Transverse colon (tissue), 4 donors: ENCODE measurements at regions not wholly inside any gene's neighbourhood (a gene's known extent, or its start where the extent isn't known, plus 50 kb on each side); places are given as distances from the start of the nearest gene placed in this dataset.

Experiments used
- DNase-seq: peaks from one replicate; pipeline ENCODE4 v3.0.0-alpha.2; 2019
- H3K27ac ChIP-seq, 4 donors: fragments of 200-600 bp; sonication (generic); 2 replicates each; pipeline ENCODE4 v1.5.1; 2016 to 2018; ENCODE audit warnings: inconsistent platforms in 4 of 4
- H3K27me3 ChIP-seq: fragments of 200-600 bp; sonication (generic); 2 replicates; pipeline ENCODE4 v1.5.1; 2017; ENCODE audit warnings: inconsistent platforms
- H3K36me3 ChIP-seq, 4 donors: fragments of 200-600 bp; sonication (generic); 2 replicates each; pipeline ENCODE4 v1.5.1; 2017 to 2019; ENCODE audit warnings: inconsistent platforms in 4 of 4
- H3K4me1 ChIP-seq, 4 donors: fragments of 200-600 bp; sonication (generic); 2 replicates each; pipeline ENCODE4 v1.5.1; 2017 to 2020; ENCODE audit warnings: inconsistent platforms in 4 of 4
- H3K4me3 ChIP-seq, 4 donors: fragments of 200-600 bp; sonication (generic); 1 replicate in 1 of 4; 2 replicates in 3 of 4; pipeline versions ENCODE4 v1.5.1 to v1.6.1; 2017 to 2019; ENCODE audit warnings: inconsistent platforms in 4 of 4
- H3K9me3 ChIP-seq, 2 donors: fragments of 200-600 bp; sonication (generic); 2 replicates each; pipeline ENCODE4 v1.5.1; 2017 to 2019; ENCODE audit warnings: inconsistent platforms in 2 of 2
- EP300 ChIP-seq: sonication (generic); formaldehyde crosslinking; IDR thresholded peaks from one replicate; pipeline ENCODE4 v1.6.1; 2017; ENCODE audit warnings: antibody characterized with exemption, low read depth
- POLR2A ChIP-seq: fragments of 450-650 bp; IDR thresholded peaks from one replicate; pipeline ENCODE4 v1.6.1; 2016; ENCODE audit warnings: antibody characterized with exemption, mild to moderate bottlenecking, moderate library complexity
- POLR2AphosphoS5 ChIP-seq, 3 donors: sonication (generic); formaldehyde crosslinking; IDR thresholded peaks; one replicate each; pipeline ENCODE4 v1.6.1; 2016; ENCODE audit warnings: antibody characterized with exemption in 3 of 3
- WGBS, 2 donors: methylation state at CpG; one replicate each; pipeline ENCODE4 v1.1.5; 2018; ENCODE audit warnings: low coverage in 1 of 2; 5-methylcytosine and 5-hydroxymethylcytosine counted together
- in situ Hi-C, 4 donors: fragments of 200-750 bp; cut with MboI; loops; one replicate each; pipeline versions ENCODE4 v1.15.0 to v1.15.1; 2017; ENCODE audit warnings: low sequenced_read_pairs in 3 of 4, low pct_ligation_motif_present in 1 of 4, low pct_unique_long_range_greater_than_20kb in 1 of 4
- intact Hi-C: fragments of 100-400 bp; cut with DNase I; formaldehyde crosslinking; loops from one replicate; pipeline ENCODE4 v1.15.1; 2023; ENCODE audit warnings: low total_unique reads
- TF ChIP-seq, protein P1 (sequence below), 5 experiments: fragments of 200-600 bp in 3 of 5; fragments of 450-650 bp in 2 of 5; sonication (generic) in 3 of 5; IDR thresholded peaks; 1 replicate in 2 of 5; 2 replicates in 3 of 5; pipeline ENCODE4 v1.5.1; 2016 to 2017; ENCODE audit warnings: antibody characterized with exemption in 5 of 5, inconsistent platforms in 3 of 5, mild to moderate bottlenecking in 2 of 5, moderate library complexity in 1 of 5

DNA sequence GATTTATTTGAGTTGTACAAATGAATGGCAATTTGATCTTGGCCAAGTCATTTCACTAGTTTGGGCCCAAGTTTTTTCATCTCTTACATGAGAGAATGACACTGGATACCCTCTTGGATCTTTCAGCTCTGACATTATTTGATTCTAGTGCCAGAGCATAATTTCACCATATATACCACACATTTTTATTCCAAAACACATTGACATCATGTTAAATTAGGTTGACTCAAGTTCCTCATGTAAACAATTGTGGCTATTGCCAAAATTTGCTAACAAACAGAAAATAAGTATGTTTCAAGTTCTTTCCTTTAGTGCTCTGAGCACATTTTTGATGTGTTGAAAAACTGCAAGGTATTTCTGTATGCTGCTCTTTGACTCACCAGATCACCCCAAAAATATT is 375.8 kb downstream of the ZNF608 start:
- Histone ChIP-seq H3K27me3 (no peaks in the 10 kb centered on the region), H3K36me3 (no peaks in the 10 kb centered on the region), H3K4me1 (peaks cover 0 to 6% (median 1%) of the 10 kb centered on the region in 4 donors), H3K27ac (no peak overlapping the region), H3K4me3 (no peak overlapping the region), H3K9me3 (no peaks in the 10 kb centered on the region)
- intact Hi-C loops: no loop called here
- DNase-seq: no peak
- TF ChIP-seq, protein P1, sequence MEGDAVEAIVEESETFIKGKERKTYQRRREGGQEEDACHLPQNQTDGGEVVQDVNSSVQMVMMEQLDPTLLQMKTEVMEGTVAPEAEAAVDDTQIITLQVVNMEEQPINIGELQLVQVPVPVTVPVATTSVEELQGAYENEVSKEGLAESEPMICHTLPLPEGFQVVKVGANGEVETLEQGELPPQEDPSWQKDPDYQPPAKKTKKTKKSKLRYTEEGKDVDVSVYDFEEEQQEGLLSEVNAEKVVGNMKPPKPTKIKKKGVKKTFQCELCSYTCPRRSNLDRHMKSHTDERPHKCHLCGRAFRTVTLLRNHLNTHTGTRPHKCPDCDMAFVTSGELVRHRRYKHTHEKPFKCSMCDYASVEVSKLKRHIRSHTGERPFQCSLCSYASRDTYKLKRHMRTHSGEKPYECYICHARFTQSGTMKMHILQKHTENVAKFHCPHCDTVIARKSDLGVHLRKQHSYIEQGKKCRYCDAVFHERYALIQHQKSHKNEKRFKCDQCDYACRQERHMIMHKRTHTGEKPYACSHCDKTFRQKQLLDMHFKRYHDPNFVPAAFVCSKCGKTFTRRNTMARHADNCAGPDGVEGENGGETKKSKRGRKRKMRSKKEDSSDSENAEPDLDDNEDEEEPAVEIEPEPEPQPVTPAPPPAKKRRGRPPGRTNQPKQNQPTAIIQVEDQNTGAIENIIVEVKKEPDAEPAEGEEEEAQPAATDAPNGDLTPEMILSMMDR (IDR thresholded peaks at IDR 0.05): no peak
- TF ChIP-seq POLR2A: no peak
- in situ Hi-C loops: no loop called here

DNA sequence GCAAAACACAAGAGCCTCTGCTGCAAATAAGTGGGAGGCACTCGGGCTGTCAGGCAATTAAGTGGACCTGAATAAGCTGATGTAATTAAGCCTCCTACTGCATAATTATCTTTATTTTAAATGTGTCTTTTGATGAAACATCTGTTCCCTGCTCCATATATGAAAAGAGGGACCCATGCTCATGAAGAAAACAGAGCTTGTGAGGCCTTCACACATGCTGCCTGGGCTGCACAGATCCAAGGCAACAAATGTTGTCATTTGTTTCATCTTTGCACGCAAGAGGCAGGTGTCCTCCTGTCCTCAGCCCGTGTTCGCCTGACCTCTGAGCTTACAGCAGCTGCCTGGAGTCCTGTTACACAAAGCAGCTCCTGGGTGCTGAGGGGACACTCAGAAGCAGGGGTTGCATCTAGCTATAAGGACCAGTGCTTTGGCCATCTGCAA is 381.1 kb downstream of the ZNF608 start:
- Histone ChIP-seq H3K4me1 (no peaks in the 10 kb centered on the region), H3K9me3 (no peaks in the 10 kb centered on the region), H3K36me3 (no peaks in the 10 kb centered on the region), H3K27me3 (no peaks in the 10 kb centered on the region), H3K4me3 (no peak overlapping the region), H3K27ac (no peak overlapping the region)
- whole genome bisulfite sequencing, 2 donors: 74 to 78% methylated on average over 1 to 4 of the region's 4 CpGs
- intact Hi-C loops (no loop called here), in situ Hi-C loops (no loop called here)
- no peak for TF ChIP-seq POLR2AphosphoS5 (IDR thresholded peaks at IDR 0.05)
- no peak for TF ChIP-seq EP300
- TF ChIP-seq, protein P1 (IDR thresholded peaks at IDR 0.05): no peak
- TF ChIP-seq POLR2A: no peak
- no peak for DNase-seq

DNA sequence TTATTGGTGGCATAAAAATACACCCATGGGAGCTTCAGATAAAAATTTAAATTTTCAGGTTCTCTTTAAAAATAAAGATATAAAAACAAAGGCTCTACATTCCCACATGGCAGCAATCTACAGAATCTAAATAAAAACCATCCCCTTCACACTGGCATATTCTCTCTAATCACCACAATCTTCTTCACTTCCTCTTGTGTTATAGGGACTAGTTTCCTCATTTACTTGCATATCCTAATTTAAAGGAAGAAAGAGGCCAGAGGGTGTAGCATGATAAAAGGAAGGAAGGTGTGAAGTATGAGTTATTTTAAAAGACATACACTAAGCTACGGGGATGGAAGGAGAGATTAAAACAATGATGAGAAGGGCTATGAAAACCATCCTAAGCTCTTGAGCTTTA is 390.5 kb downstream of the ZNF608 start:
- Histone ChIP-seq H3K4me3 (no peak overlapping the region), H3K27me3 (no peaks in the 10 kb centered on the region), H3K36me3 (no peaks in the 10 kb centered on the region), H3K27ac (no peak overlapping the region), H3K9me3 (no peaks in the 10 kb centered on the region), H3K4me1 (no peaks in the 10 kb centered on the region)
- 78 to 85% methylated on average over 1 of the region's 1 CpG for WGBS, 2 donors
- DNase-seq: no peak
- TF ChIP-seq POLR2A (no peak), POLR2AphosphoS5 (IDR thresholded peaks at IDR 0.05) (no peak), EP300 (no peak)
- TF ChIP-seq, protein P1 (IDR thresholded peaks at IDR 0.05): no peak
- in situ Hi-C loops (no loop called here), intact Hi-C loops (no loop called here)

DNA sequence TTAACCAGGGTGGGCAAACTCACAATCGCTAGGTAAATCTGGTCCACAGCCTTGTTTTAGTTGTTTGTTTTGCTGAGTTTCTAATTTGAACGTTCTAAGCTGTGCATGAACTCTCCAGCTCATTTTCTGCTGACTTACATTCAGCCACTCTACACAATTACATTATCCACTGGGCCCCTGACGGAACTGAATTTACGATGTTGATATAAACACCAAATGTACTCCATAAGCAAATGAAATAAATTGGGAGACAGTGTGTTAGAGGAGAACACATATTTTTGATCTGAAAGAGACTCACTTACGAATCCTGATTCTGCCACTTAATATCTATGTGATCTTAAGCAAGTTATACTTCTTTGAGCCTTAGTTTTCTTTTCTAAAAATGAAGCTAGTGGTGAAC is 393.4 kb downstream of the ZNF608 start:
- Histone ChIP-seq H3K27me3 (no peaks in the 10 kb centered on the region), H3K9me3 (no peaks in the 10 kb centered on the region), H3K4me1 (no peaks in the 10 kb centered on the region), H3K4me3 (no peak overlapping the region), H3K27ac (no peak overlapping the region), H3K36me3 (no peaks in the 10 kb centered on the region)
- DNase-seq: no peak
- intact Hi-C loops (no loop called here), in situ Hi-C loops (no loop called here)
- TF ChIP-seq, protein P1 (IDR thresholded peaks at IDR 0.05): no peak
- no peak for TF ChIP-seq POLR2AphosphoS5 (IDR thresholded peaks at IDR 0.05)
- no peak for TF ChIP-seq POLR2A
- no peak for TF ChIP-seq EP300
- 73 to 74% methylated on average over 5 of the region's 5 CpGs for WGBS, 2 donors
